ENCODE measurements at regions not wholly inside any gene's neighbourhood (a gene's known extent, or its start where the extent isn't known, plus 50 kb on each side); places are given as distances from the start of the nearest gene placed in this dataset.

DNA sequence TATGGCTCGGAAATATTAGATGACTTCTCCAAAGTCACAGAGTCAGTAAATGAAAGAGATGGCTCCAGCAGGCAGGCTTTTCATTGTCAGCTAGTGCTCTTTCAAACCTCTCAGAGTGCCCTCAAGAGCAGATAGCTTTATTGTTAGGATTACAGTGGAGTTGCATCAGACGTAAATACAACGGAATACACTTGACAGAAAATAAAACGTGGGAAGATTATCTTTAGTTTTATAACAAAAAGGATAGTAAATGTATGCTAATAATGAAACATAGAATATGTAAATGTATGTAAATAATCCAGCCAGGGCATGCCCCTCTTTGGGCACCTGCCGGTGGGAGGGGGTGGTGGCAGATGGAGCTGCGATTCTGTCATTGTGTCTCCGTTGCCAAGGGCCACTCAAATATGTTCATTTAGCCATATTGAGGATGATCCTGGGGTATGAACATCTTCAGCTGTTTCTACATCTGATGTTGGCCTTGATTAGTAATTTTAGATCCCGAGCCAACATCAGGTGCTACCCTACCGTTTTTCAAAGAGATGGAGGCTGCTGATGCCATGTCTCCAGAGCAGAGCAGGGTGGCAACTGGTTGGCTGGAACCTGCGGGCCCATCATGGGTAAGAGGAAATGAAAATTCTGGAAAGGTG is 358.3 kb upstream of the SULF2 start:
- intact Hi-C loops (cut with DNase I), result no loop called here
- Histone ChIP-seq H3K36me3 (ENCODE audit: insufficient read depth in 1 of 2, low read depth in 1 of 2) (no peaks in the 10 kb centered on the region), H3K4me1 (no peaks in the 10 kb centered on the region), H3K27me3 (ENCODE audit: insufficient read depth in 3 of 3, low read length in 2 of 3) (peaks cover 0 to 2% (median 0%) of the 10 kb centered on the region in 3 donors), H3K27ac (no peak overlapping the region), H3K9me3 (peaks cover 3% of the 10 kb centered on the region), H3K4me3 (no peak overlapping the region)
- WGBS, 3 donors, result 75 to 78% (median 76%) methylated on average over 10 of the region's 10 CpGs
- TF ChIP-seq CTCF (IDR thresholded peaks at IDR 0.05), result no peak
- ATAC-seq (no peak), DNase-seq (no peak)

DNA sequence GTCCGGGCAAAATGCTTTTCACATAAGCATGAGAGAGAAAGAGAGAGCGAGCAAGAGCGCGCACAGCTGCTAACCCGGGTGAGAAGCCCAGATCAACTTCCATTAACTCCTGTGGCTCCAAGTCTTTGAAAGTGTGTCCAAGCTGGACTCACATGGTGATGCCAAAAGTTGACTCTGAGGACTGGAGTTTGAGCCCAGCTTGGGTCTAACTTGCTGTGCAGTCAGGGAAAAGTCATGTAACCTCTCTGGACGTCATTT is 357.2 kb upstream of the SULF2 start:
- 29 to 34% (median 34%) methylated on average over 6 of the region's 6 CpGs for WGBS, 3 donors
- Histone ChIP-seq H3K4me1 (no peaks in the 10 kb centered on the region), H3K27ac (no peak overlapping the region), H3K4me3 (no peak overlapping the region), H3K36me3 (ENCODE audit: insufficient read depth in 1 of 2, low read depth in 1 of 2) (no peaks in the 10 kb centered on the region), H3K9me3 (peaks cover 3% of the 10 kb centered on the region), H3K27me3 (ENCODE audit: insufficient read depth in 3 of 3, low read length in 2 of 3) (peaks cover 0 to 2% (median 0%) of the 10 kb centered on the region in 3 donors)
- no peak for TF ChIP-seq CTCF (IDR thresholded peaks at IDR 0.05)
- intact Hi-C loops (cut with DNase I), result no loop called here
- ATAC-seq, result no peak
- DNase-seq, result no peak

- 68 to 76% (median 71%) methylated on average over 5 of the region's 5 CpGs for WGBS, 3 donors
Measured at GRCh38 chr20:48141660-48142515, 356.6 kb upstream of the SULF2 start.

GRCh38 chr20:48139262-48140041 is 354.2 kb upstream of the SULF2 start:
- Histone ChIP-seq H3K27me3 (ENCODE audit: insufficient read depth in 3 of 3, low read length in 2 of 3) (no peaks in the 10 kb centered on the region), H3K27ac (no peak overlapping the region), H3K4me3 (no peak overlapping the region), H3K9me3 (peaks cover 3% of the 10 kb centered on the region), H3K4me1 (no peaks in the 10 kb centered on the region), H3K36me3 (ENCODE audit: insufficient read depth in 1 of 2, low read depth in 1 of 2) (no peaks in the 10 kb centered on the region)
- no peak for TF ChIP-seq CTCF (IDR thresholded peaks at IDR 0.05)
- WGBS, 3 donors, result 77 to 85% (median 81%) methylated on average over 6 of the region's 6 CpGs
- intact Hi-C loops (cut with DNase I), result no loop called here
- ATAC-seq (no peak), DNase-seq (no peak)

More at GRCh38 chr20:48141660-48142515, 356.6 kb upstream of the SULF2 start:
- Histone ChIP-seq H3K27me3 (ENCODE audit: insufficient read depth in 3 of 3, low read length in 2 of 3) (peaks cover 0 to 2% (median 0%) of the 10 kb centered on the region in 3 donors), H3K36me3 (ENCODE audit: insufficient read depth in 1 of 2, low read depth in 1 of 2) (no peaks in the 10 kb centered on the region), H3K4me1 (no peaks in the 10 kb centered on the region), H3K27ac (no peak overlapping the region), H3K9me3 (peaks cover 3% of the 10 kb centered on the region), H3K4me3 (no peak overlapping the region)
- DNase-seq (no peak), ATAC-seq (no peak)
- intact Hi-C loops (cut with DNase I), result no loop called here
- TF ChIP-seq CTCF (IDR thresholded peaks at IDR 0.05), result no peak
